ENCODE measurements at regions not wholly inside any gene's neighbourhood (a gene's known extent, or its start where the extent isn't known, plus 50 kb on each side); places are given as distances from the start of the nearest gene placed in this dataset.

- WGBS (ENCODE audit: insufficient coverage), result 96% methylated on average over 3 of the region's 4 CpGs
These were observed 51.6 kb upstream of the PTPN13 start for GRCh38 chr4:86542319-86543027.

GRCh38 chr4:86543080-86543479 lies 51.0 kb upstream of the PTPN13 start:
- H3K36me3 ChIP-seq (ENCODE audit: control insufficient read depth in 2 of 2, extremely low read depth in 1 of 2, insufficient read depth in 1 of 2, low read length in 1 of 2), result no peaks in the 10 kb centered on the region
- no peak overlapping the region for H3K4me3 ChIP-seq (ENCODE audit: control insufficient read depth in 1 of 2, extremely low read depth in 1 of 2, low read length in 1 of 2)
- ChIA-PET POLR2A (interaction anchor here (0.5 to 0.8 kb wide), 2 partner anchors 15 to 185 kb away, joined by 3 to 7 read pairs; no protein-coding TSS in a partner anchor), CTCF (interaction anchor here in 1 of 2 donors (0.5 kb wide), 1 partner anchor 441 kb away, joined by 5 read pairs; no protein-coding TSS in a partner anchor)
- Mint-ChIP-seq H3K4me1 (peaks cover 21 to 26% (median 24%) of the 10 kb centered on the region in 3 donors), H3K27ac (no peak overlapping the region), H3K36me3 (no peaks in the 10 kb centered on the region), H3K4me3 (no peak overlapping the region), H3K9me3 (no peaks in the 10 kb centered on the region), H3K27me3 (peaks cover 3% of the 10 kb centered on the region in 2 donors)
- WGBS (ENCODE audit: insufficient coverage), result 100% methylated on average over 1 of the region's 3 CpGs
- ATAC-seq (replicated peaks in 1 of 4) (no peak), DNase-seq (no peak)
- no peaks in the 10 kb centered on the region for H3K9me3 ChIP-seq
- peaks cover 0 to 3% of the 10 kb centered on the region in 2 experiments for H3K27me3 ChIP-seq (replicated peaks in 1 of 2; ENCODE audit: control insufficient read depth in 2 of 2, extremely low read depth in 1 of 2, insufficient read depth in 2 of 2, low read length in 1 of 2)
- peaks cover 0 to 12% of the 10 kb centered on the region in 2 experiments for H3K4me1 ChIP-seq (ENCODE audit: control insufficient read depth in 1 of 2, extremely low read depth in 1 of 2, insufficient read depth in 2 of 2, low read length in 2 of 2)
- H3K27ac ChIP-seq (ENCODE audit: low read length), result peak overlapping the region; percentile 56

More at GRCh38 chr4:86542319-86543027, 51.6 kb upstream of the PTPN13 start:
- H3K27me3 ChIP-seq (replicated peaks in 1 of 2; ENCODE audit: control insufficient read depth in 2 of 2, extremely low read depth in 1 of 2, insufficient read depth in 2 of 2, low read length in 1 of 2), result peaks cover 0 to 3% of the 10 kb centered on the region in 2 experiments
- no peak overlapping the region for H3K4me3 ChIP-seq (ENCODE audit: control insufficient read depth in 1 of 2, extremely low read depth in 1 of 2, low read length in 1 of 2)
- ATAC-seq (replicated peaks in 1 of 4) (no peak), DNase-seq (no peak)
- ChIA-PET POLR2A (interaction anchor here in 1 of 2 donors (0.8 kb wide), 1 partner anchor 185 kb away, joined by 7 read pairs; no protein-coding TSS in a partner anchor), CTCF (interaction anchor here in 1 of 2 donors (0.5 kb wide), 1 partner anchor 442 kb away, joined by 5 read pairs; no protein-coding TSS in a partner anchor)
- H3K4me1 Mint-ChIP-seq, result peaks cover 21 to 26% (median 24%) of the 10 kb centered on the region in 3 donors
- H3K9me3 ChIP-seq, result no peaks in the 10 kb centered on the region
- no peaks in the 10 kb centered on the region for H3K36me3 Mint-ChIP-seq
- H3K27ac Mint-ChIP-seq, result no peak overlapping the region
- no peaks in the 10 kb centered on the region for H3K9me3 Mint-ChIP-seq
- no peak overlapping the region for H3K27ac ChIP-seq (ENCODE audit: low read length)
- H3K4me1 ChIP-seq (ENCODE audit: control insufficient read depth in 1 of 2, extremely low read depth in 1 of 2, insufficient read depth in 2 of 2, low read length in 2 of 2), result peaks cover 0 to 12% of the 10 kb centered on the region in 2 experiments
- no peak overlapping the region for H3K4me3 Mint-ChIP-seq
- H3K27me3 Mint-ChIP-seq, result peaks cover 3% of the 10 kb centered on the region in 2 donors
- H3K36me3 ChIP-seq (ENCODE audit: control insufficient read depth in 2 of 2, extremely low read depth in 1 of 2, insufficient read depth in 1 of 2, low read length in 1 of 2), result no peaks in the 10 kb centered on the region

GRCh38 chr4:86543560-86544309 lies 50.4 kb upstream of the PTPN13 start:
- Mint-ChIP-seq H3K36me3 (no peaks in the 10 kb centered on the region), H3K27ac (peak overlapping the region; percentile 91 to 93), H3K4me3 (peak overlapping the region in 1 of 3 donors; percentile 2)

GRCh38 chr4:86544310-86544966 lies 49.7 kb upstream of the PTPN13 start:
- POLR2A ChIA-PET, result no interaction called here
- Histone ChIP-seq H3K27me3 (replicated peaks in 1 of 2; ENCODE audit: control insufficient read depth in 2 of 2, extremely low read depth in 1 of 2, insufficient read depth in 2 of 2, low read length in 1 of 2) (peaks cover 0 to 3% of the 10 kb centered on the region in 2 experiments), H3K36me3 (ENCODE audit: control insufficient read depth in 2 of 2, extremely low read depth in 1 of 2, insufficient read depth in 1 of 2, low read length in 1 of 2) (no peaks in the 10 kb centered on the region), H3K4me1 (ENCODE audit: control insufficient read depth in 1 of 2, extremely low read depth in 1 of 2, insufficient read depth in 2 of 2, low read length in 2 of 2) (peaks cover 0 to 12% of the 10 kb centered on the region in 2 experiments), H3K4me3 (ENCODE audit: control insufficient read depth in 1 of 2, extremely low read depth in 1 of 2, low read length in 1 of 2) (no peak overlapping the region), H3K9me3 (no peaks in the 10 kb centered on the region), H3K27ac (ENCODE audit: low read length) (peak overlapping the region; percentile 61)
- no peaks in the 10 kb centered on the region for H3K9me3 Mint-ChIP-seq
- WGBS (ENCODE audit: insufficient coverage), result no CpG with 5 or more reads among the region's 2 CpGs
- ATAC-seq (replicated peaks in 1 of 4), result peak in 3 of 4 experiments; percentile 27 to 82 (median 64)
- peak overlapping the region in 2 of 3 donors; percentile 6 to 21 for H3K4me3 Mint-ChIP-seq
- no peaks in the 10 kb centered on the region for H3K36me3 Mint-ChIP-seq
- peak overlapping the region; percentile 91 to 93 for H3K27ac Mint-ChIP-seq
- peaks cover 3% of the 10 kb centered on the region in 2 donors for H3K27me3 Mint-ChIP-seq
- peaks cover 21 to 26% (median 24%) of the 10 kb centered on the region in 3 donors for H3K4me1 Mint-ChIP-seq
- DNase-seq, result peak in 1 of 35 experiments; percentile 45
- CTCF ChIA-PET, result interaction anchor here in 1 of 2 donors (0.7 kb wide), 1 partner anchor 25 kb away, joined by 3 read pairs; no protein-coding TSS in a partner anchor

More at GRCh38 chr4:86543560-86544309, 50.4 kb upstream of the PTPN13 start:
- CTCF ChIA-PET, result no interaction called here
- H3K27me3 Mint-ChIP-seq, result peaks cover 3% of the 10 kb centered on the region in 2 donors
- H3K4me1 ChIP-seq (ENCODE audit: control insufficient read depth in 1 of 2, extremely low read depth in 1 of 2, insufficient read depth in 2 of 2, low read length in 2 of 2), result peaks cover 0 to 12% of the 10 kb centered on the region in 2 experiments
- POLR2A ChIA-PET, result interaction anchor here (0.5 to 0.8 kb wide), 2 partner anchors 14 to 186 kb away, joined by 3 to 7 read pairs; no protein-coding TSS in a partner anchor
- peaks cover 21 to 26% (median 24%) of the 10 kb centered on the region in 3 donors for H3K4me1 Mint-ChIP-seq
- H3K9me3 ChIP-seq, result no peaks in the 10 kb centered on the region
- DNase-seq (no peak), ATAC-seq (replicated peaks in 1 of 4) (no peak)
- H3K4me3 ChIP-seq (ENCODE audit: control insufficient read depth in 1 of 2, extremely low read depth in 1 of 2, low read length in 1 of 2), result no peak overlapping the region
- WGBS (ENCODE audit: insufficient coverage), result no CpG with 5 or more reads among the region's 2 CpGs
- no peaks in the 10 kb centered on the region for H3K36me3 ChIP-seq (ENCODE audit: control insufficient read depth in 2 of 2, extremely low read depth in 1 of 2, insufficient read depth in 1 of 2, low read length in 1 of 2)
- H3K27ac ChIP-seq (ENCODE audit: low read length), result peak overlapping the region; percentile 56
- no peaks in the 10 kb centered on the region for H3K9me3 Mint-ChIP-seq
- peaks cover 0 to 3% of the 10 kb centered on the region in 2 experiments for H3K27me3 ChIP-seq (replicated peaks in 1 of 2; ENCODE audit: control insufficient read depth in 2 of 2, extremely low read depth in 1 of 2, insufficient read depth in 2 of 2, low read length in 1 of 2)
